ENCODE measurements at regions not wholly inside any gene's neighbourhood (a gene's known extent, or its start where the extent isn't known, plus 50 kb on each side); places are given as distances from the start of the nearest gene placed in this dataset.

DNA sequence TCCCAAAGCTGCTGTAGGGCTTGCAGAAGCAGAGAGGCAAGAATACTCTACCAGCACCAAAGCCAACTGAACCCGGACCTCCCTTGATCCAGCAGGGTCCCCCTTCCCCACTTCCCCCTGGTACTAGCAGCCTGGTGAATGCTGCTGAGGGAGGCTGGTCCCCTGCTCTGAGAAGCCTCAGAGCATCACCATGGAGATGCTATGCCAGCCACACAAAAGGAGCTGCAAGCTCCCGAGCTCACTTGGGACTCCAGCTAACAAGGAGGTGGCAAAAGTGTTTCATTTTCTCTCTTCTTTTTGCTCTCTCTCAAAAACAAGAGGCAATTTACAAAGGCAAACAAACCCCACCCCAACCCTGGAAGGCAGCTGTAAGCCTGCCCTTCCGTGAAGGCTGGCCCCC, 509.8 kb downstream of the BUD13 start:
- TF ChIP-seq, protein P1, sequence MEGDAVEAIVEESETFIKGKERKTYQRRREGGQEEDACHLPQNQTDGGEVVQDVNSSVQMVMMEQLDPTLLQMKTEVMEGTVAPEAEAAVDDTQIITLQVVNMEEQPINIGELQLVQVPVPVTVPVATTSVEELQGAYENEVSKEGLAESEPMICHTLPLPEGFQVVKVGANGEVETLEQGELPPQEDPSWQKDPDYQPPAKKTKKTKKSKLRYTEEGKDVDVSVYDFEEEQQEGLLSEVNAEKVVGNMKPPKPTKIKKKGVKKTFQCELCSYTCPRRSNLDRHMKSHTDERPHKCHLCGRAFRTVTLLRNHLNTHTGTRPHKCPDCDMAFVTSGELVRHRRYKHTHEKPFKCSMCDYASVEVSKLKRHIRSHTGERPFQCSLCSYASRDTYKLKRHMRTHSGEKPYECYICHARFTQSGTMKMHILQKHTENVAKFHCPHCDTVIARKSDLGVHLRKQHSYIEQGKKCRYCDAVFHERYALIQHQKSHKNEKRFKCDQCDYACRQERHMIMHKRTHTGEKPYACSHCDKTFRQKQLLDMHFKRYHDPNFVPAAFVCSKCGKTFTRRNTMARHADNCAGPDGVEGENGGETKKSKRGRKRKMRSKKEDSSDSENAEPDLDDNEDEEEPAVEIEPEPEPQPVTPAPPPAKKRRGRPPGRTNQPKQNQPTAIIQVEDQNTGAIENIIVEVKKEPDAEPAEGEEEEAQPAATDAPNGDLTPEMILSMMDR (IDR thresholded peaks at IDR 0.05; ENCODE audit: extremely low read depth, insufficient read depth, missing control alignments), result no peak
- DNase-seq (ENCODE audit: low spot score), result no peak
- in situ Hi-C loops (cut with MboI; ENCODE audit: low pct_unique_long_range_greater_than_20kb, low sequenced_read_pairs, unreplicated experiment), result loop anchor here (25.0 kb wide), 1 partner anchor 926 kb away; no protein-coding TSS in a partner anchor

DNA sequence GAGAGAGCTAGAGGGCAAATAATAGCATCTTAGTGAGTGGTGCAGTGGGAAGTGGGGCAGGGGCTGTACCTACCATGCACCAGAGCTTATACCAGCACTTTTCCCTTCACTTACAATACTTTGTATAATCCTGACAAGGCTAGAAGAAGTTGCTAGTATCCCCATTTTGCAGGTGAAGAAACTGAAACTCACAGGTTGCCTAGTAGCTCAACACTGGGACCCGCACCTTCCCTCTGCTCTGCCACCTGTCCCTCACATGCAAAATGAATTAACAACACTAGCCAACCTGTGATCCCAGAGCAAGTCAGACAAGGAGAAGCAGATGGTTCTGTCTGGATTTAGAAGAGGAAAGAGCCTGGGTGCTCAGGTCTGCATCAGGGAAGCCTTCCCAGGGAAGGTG, 510.4 kb downstream of the BUD13 start:
- TF ChIP-seq, protein P1 (IDR thresholded peaks at IDR 0.05; ENCODE audit: extremely low read depth, insufficient read depth, missing control alignments), result no peak
- in situ Hi-C loops (cut with MboI; ENCODE audit: low pct_unique_long_range_greater_than_20kb, low sequenced_read_pairs, unreplicated experiment), result loop anchor here (25.0 kb wide), 1 partner anchor 925 kb away; no protein-coding TSS in a partner anchor
- DNase-seq (ENCODE audit: low spot score), result no peak

DNA sequence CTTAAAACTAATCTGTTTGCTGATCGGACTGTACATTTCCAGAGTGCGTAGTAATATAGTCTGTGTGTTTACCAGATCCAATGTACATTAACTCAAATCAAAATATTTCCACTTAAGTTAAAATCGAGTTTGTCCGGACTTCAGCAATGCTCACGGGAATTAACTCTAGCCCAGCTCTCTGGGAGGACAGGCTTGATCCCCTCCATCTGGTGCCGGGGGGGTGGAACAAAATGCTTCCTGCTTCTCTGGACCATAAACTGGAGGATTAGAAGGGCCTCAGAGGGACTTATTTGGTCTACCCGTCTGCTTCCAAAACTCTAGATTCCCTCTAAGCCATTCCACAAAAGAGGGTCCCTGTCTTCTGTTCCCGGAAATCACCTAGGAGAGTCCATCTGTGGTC, 511.2 kb downstream of the BUD13 start:
- TF ChIP-seq, protein P1 (IDR thresholded peaks at IDR 0.05; ENCODE audit: extremely low read depth, insufficient read depth, missing control alignments), result no peak
- DNase-seq (ENCODE audit: low spot score), result no peak
- in situ Hi-C loops (cut with MboI; ENCODE audit: low pct_unique_long_range_greater_than_20kb, low sequenced_read_pairs, unreplicated experiment), result loop anchor here (25.0 kb wide), 1 partner anchor 924 kb away; no protein-coding TSS in a partner anchor

DNA sequence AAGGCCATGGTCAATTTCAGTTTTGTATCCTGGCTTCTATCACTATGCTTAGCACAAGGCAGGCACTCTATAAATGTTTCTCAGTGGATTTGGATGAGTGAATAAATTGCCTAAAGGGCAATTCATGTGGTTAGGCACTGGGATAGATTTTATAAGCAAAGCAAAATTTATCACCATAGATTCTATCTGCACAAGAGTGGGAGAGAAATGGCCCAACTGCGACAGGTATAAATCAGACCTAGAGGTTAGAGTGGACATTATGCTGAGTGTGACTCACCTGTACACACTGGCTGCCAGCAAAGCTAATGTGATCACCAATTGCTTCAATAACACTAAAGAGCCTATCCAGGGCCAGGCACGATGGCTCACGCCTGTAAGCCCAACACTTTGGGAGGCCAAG, 514.0 kb downstream of the BUD13 start:
- no peak for DNase-seq (ENCODE audit: low spot score)
- TF ChIP-seq, protein P1 (IDR thresholded peaks at IDR 0.05; ENCODE audit: extremely low read depth, insufficient read depth, missing control alignments), result no peak
- in situ Hi-C loops (cut with MboI; ENCODE audit: low pct_unique_long_range_greater_than_20kb, low sequenced_read_pairs, unreplicated experiment), result loop anchor here (25.0 kb wide), 1 partner anchor 922 kb away; no protein-coding TSS in a partner anchor

DNA sequence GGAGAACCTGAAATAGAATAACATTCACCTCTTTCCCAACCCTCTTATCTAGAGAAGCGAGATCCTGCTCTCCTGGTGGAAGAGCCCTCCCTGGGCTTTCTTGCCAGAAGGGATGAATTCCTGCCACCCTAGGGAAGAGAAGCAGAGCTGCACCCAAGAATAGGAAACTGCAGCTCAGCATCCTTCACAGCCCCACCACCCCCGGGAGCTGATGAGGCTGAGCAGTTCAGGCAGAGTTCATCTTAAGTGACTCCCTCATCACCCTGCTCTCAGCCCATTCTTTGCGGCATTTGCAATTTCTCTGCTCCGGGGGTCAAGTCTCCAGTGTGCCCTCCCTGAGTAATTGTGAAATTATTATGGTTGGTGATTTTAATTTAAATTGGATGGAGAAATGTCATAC, 514.9 kb downstream of the BUD13 start:
- in situ Hi-C loops (cut with MboI; ENCODE audit: low pct_unique_long_range_greater_than_20kb, low sequenced_read_pairs, unreplicated experiment), result loop anchor here (25.0 kb wide), 1 partner anchor 921 kb away; no protein-coding TSS in a partner anchor
- TF ChIP-seq, protein P1 (IDR thresholded peaks at IDR 0.05; ENCODE audit: extremely low read depth, insufficient read depth, missing control alignments), result no peak
- no peak for DNase-seq (ENCODE audit: low spot score)

DNA sequence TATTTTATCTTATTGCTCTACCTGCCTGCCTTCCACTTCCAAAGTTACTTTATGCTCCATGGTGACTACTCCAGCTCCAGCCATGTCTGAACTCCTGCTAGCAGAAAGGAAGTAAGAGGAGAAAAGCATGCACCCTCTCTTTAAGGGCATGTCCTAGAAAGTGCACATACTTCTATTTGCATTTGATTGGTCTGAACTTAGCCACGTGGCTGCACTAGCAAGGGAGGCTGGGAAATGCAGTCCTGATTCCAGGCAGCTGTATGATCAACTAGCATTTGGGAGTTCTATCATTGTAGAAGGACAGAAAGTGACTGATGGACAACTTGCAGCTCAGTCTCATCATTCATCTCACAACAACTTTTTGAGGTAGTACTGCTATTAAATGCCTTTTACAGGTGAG, 515.7 kb downstream of the BUD13 start:
- TF ChIP-seq, protein P1 (IDR thresholded peaks at IDR 0.05; ENCODE audit: extremely low read depth, insufficient read depth, missing control alignments), result no peak
- DNase-seq (ENCODE audit: low spot score), result no peak
- in situ Hi-C loops (cut with MboI; ENCODE audit: low pct_unique_long_range_greater_than_20kb, low sequenced_read_pairs, unreplicated experiment), result loop anchor here (25.0 kb wide), 1 partner anchor 920 kb away; no protein-coding TSS in a partner anchor

Measured in GM13977 (cell line).